ENCODE measurements at regions not wholly inside any gene's neighbourhood (a gene's known extent, or its start where the extent isn't known, plus 50 kb on each side); places are given as distances from the start of the nearest gene placed in this dataset.

- Histone ChIP-seq H3K27ac (no peak overlapping the region), H3K4me3 (no peak overlapping the region), H3K4me1 (ENCODE audit: low read depth) (no peaks in the 10 kb centered on the region), H3K27me3 (no peaks in the 10 kb centered on the region), H3K36me3 (no peaks in the 10 kb centered on the region), H3K9me3 (ENCODE audit: low read depth) (no peaks in the 10 kb centered on the region)
- TF ChIP-seq CTCF (IDR thresholded peaks at IDR 0.05; ENCODE audit: low read depth, low read length): no peak
- no peak for DNase-seq (ENCODE audit: low read depth in 1 of 2, low spot score in 1 of 2)
These were observed 924.8 kb upstream of the PTPRD start for GRCh38 chr9:11537566-11537965.

- Histone ChIP-seq H3K4me3 (no peak overlapping the region), H3K36me3 (no peaks in the 10 kb centered on the region), H3K4me1 (ENCODE audit: low read depth) (no peaks in the 10 kb centered on the region), H3K27ac (no peak overlapping the region), H3K9me3 (ENCODE audit: low read depth) (no peaks in the 10 kb centered on the region), H3K27me3 (no peaks in the 10 kb centered on the region)
- DNase-seq (ENCODE audit: low read depth in 1 of 2, low spot score in 1 of 2): no peak
- TF ChIP-seq CTCF (IDR thresholded peaks at IDR 0.05; ENCODE audit: low read depth, low read length): no peak
These were observed 930.0 kb upstream of the PTPRD start for GRCh38 chr9:11542781-11543180.

GRCh38 chr9:11546231-11546630, 933.4 kb upstream of the PTPRD start:
- H3K27me3 ChIP-seq: no peaks in the 10 kb centered on the region
- no peaks in the 10 kb centered on the region for H3K4me1 ChIP-seq (ENCODE audit: low read depth)
- no peak overlapping the region for H3K4me3 ChIP-seq
- no peaks in the 10 kb centered on the region for H3K9me3 ChIP-seq (ENCODE audit: low read depth)
- no peak overlapping the region for H3K27ac ChIP-seq
- no peak for TF ChIP-seq CTCF (IDR thresholded peaks at IDR 0.05; ENCODE audit: low read depth, low read length)
- no peak for DNase-seq (ENCODE audit: low read depth in 1 of 2, low spot score in 1 of 2)
- H3K36me3 ChIP-seq: no peaks in the 10 kb centered on the region

GRCh38 chr9:11549311-11549794, 936.6 kb upstream of the PTPRD start:
- Histone ChIP-seq H3K4me1 (ENCODE audit: low read depth) (no peaks in the 10 kb centered on the region), H3K27me3 (no peaks in the 10 kb centered on the region), H3K4me3 (no peak overlapping the region), H3K27ac (no peak overlapping the region), H3K9me3 (ENCODE audit: low read depth) (no peaks in the 10 kb centered on the region), H3K36me3 (no peaks in the 10 kb centered on the region)
- TF ChIP-seq CTCF (IDR thresholded peaks at IDR 0.05; ENCODE audit: low read depth, low read length): no peak
- DNase-seq (ENCODE audit: low read depth in 1 of 2, low spot score in 1 of 2): no peak

GRCh38 chr9:11551106-11551505, 938.3 kb upstream of the PTPRD start:
- TF ChIP-seq CTCF (IDR thresholded peaks at IDR 0.05; ENCODE audit: low read depth, low read length): no peak
- DNase-seq (ENCODE audit: low read depth in 1 of 2, low spot score in 1 of 2): no peak
- Histone ChIP-seq H3K27ac (no peak overlapping the region), H3K36me3 (no peaks in the 10 kb centered on the region), H3K4me3 (no peak overlapping the region), H3K4me1 (ENCODE audit: low read depth) (no peaks in the 10 kb centered on the region), H3K27me3 (no peaks in the 10 kb centered on the region), H3K9me3 (ENCODE audit: low read depth) (no peaks in the 10 kb centered on the region)

GRCh38 chr9:11558043-11558442, 945.2 kb upstream of the PTPRD start:
- no peak for TF ChIP-seq CTCF (IDR thresholded peaks at IDR 0.05; ENCODE audit: low read depth, low read length)
- Histone ChIP-seq H3K4me1 (ENCODE audit: low read depth) (no peaks in the 10 kb centered on the region), H3K36me3 (no peaks in the 10 kb centered on the region), H3K27ac (no peak overlapping the region), H3K9me3 (ENCODE audit: low read depth) (no peaks in the 10 kb centered on the region), H3K4me3 (no peak overlapping the region), H3K27me3 (no peaks in the 10 kb centered on the region)
- DNase-seq (ENCODE audit: low read depth in 1 of 2, low spot score in 1 of 2): no peak
